Kidney epithelial cell (primary cell): ENCODE measurements at regions not wholly inside any gene's neighbourhood (a gene's known extent, or its start where the extent isn't known, plus 50 kb on each side); places are given as distances from the start of the nearest gene placed in this dataset.
A peak's percentile ranks its signal among the peaks of the same experiment; 100 is the strongest.

Experiments used
- DNase-seq: peaks from one replicate; pipeline ENCODE4 v3.0.0-alpha.2; 2010; ENCODE audit warnings: low read depth
- H3K27me3 ChIP-seq: 2 replicates; pipeline ENCODE4 v1.6.0; 2011; ENCODE audit warnings: low read length; ENCODE audit not compliant: control insufficient read depth, insufficient read depth
- H3K36me3 ChIP-seq: 2 replicates; pipeline ENCODE4 v1.5.1; 2011; ENCODE audit warnings: low read length; ENCODE audit not compliant: control insufficient read depth, insufficient read depth
- H3K4me3 ChIP-seq: 2 replicates; pipeline ENCODE4 v1.5.1; 2011; ENCODE audit warnings: low read depth, mild to moderate bottlenecking, control low read depth, low read length
- CTCF ChIP-seq: IDR thresholded peaks from 2 replicates; pipeline ENCODE4 v1.5.1; 2011; ENCODE audit warnings: mild to moderate bottlenecking, moderate library complexity, low read length, control low read depth, inconsistent platforms; ENCODE audit not compliant: insufficient read depth, poor library complexity, severe bottlenecking

- Histone ChIP-seq H3K36me3 (no peaks in the 10 kb centered on the region), H3K27me3 (no peaks in the 10 kb centered on the region), H3K4me3 (no peak overlapping the region)
- no peak for DNase-seq
- TF ChIP-seq CTCF = no peak
Measured at GRCh38 chr6:91667596-91667995, 1080.7 kb upstream of the MAP3K7 start.

- no peak for DNase-seq
- H3K36me3 ChIP-seq = no peaks in the 10 kb centered on the region
- no peaks in the 10 kb centered on the region for H3K27me3 ChIP-seq
- no peak for TF ChIP-seq CTCF
- H3K4me3 ChIP-seq = no peak overlapping the region
Measured at GRCh38 chr6:91664327-91664959, 1077.6 kb upstream of the MAP3K7 start.

- H3K4me3 ChIP-seq = no peak overlapping the region
- H3K36me3 ChIP-seq = no peaks in the 10 kb centered on the region
- no peaks in the 10 kb centered on the region for H3K27me3 ChIP-seq
- DNase-seq = no peak
- no peak for TF ChIP-seq CTCF
Measured at GRCh38 chr6:91660893-91661292, 1074.0 kb upstream of the MAP3K7 start.

GRCh38 chr6:91659891-91660290 lies 1073.0 kb upstream of the MAP3K7 start:
- peak; percentile 39 for DNase-seq
- H3K36me3 ChIP-seq = no peaks in the 10 kb centered on the region
- TF ChIP-seq CTCF = no peak
- H3K27me3 ChIP-seq = no peaks in the 10 kb centered on the region
- H3K4me3 ChIP-seq = no peak overlapping the region

- TF ChIP-seq CTCF = no peak
- no peak for DNase-seq
- no peaks in the 10 kb centered on the region for H3K27me3 ChIP-seq
- H3K4me3 ChIP-seq = no peak overlapping the region
- no peaks in the 10 kb centered on the region for H3K36me3 ChIP-seq
Measured at GRCh38 chr6:91654793-91655192, 1067.9 kb upstream of the MAP3K7 start.

- no peak for TF ChIP-seq CTCF
- no peaks in the 10 kb centered on the region for H3K36me3 ChIP-seq
- no peak for DNase-seq
- H3K27me3 ChIP-seq = no peaks in the 10 kb centered on the region
- no peak overlapping the region for H3K4me3 ChIP-seq
Measured at GRCh38 chr6:91654357-91654756, 1067.5 kb upstream of the MAP3K7 start.
